ENCODE measurements at regions not wholly inside any gene's neighbourhood (a gene's known extent, or its start where the extent isn't known, plus 50 kb on each side); places are given as distances from the start of the nearest gene placed in this dataset.
A peak's percentile ranks its signal among the peaks of the same experiment; 100 is the strongest.

DNA sequence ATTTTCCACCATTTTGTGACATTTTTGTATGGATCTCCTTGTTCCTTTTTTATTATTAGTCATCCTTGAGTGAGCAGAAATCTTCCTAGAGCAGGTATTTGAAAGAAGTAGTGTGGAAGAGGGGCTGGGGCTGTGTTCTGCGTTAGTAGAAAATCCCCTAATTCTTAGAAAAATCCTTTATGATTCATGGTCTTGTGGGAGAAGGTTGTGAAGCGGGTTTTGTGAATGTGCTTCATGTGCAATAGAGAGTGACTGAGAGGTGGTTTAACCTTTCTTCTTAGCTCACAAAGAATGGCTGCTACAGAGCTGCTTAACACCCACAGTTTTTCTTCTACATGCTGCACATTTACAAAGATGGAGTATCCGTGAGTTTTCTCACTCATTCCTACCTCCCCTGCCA is 220.5 kb downstream of the IDS start (continued):
- TF ChIP-seq NR2C2 (IDR thresholded peaks at IDR 0.05; ENCODE audit: borderline replicate concordance, control insufficient read depth, insufficient read length, low read depth) (no peak), SREBF1 (IDR thresholded peaks at IDR 0.05; ENCODE audit: low read length) (no peak), IKZF1 (conservative IDR thresholded peaks at IDR 0.05) (peak; percentile 44), SMAD5 (IDR thresholded peaks at IDR 0.05; ENCODE audit: low read depth) (no peak), BRCA1 (IDR thresholded peaks at IDR 0.05; ENCODE audit: low read depth, low read length) (no peak), E2F8 (IDR thresholded peaks at IDR 0.05; ENCODE audit: low read depth, partially characterized antibody) (no peak), PKNOX1 (IDR thresholded peaks at IDR 0.05) (no peak), BMI1 (IDR thresholded peaks at IDR 0.05; ENCODE audit: borderline replicate concordance) (0 out of 2 replicates have a peak, but pooled peaks have one; percentile 7), NRF1 (conservative IDR thresholded peaks at IDR 0.05; ENCODE audit: low read depth, low read length) (no peak), ESRRA (IDR thresholded peaks at IDR 0.05; ENCODE audit: low read length) (no peak)
- TF ChIP-seq, protein P1, sequence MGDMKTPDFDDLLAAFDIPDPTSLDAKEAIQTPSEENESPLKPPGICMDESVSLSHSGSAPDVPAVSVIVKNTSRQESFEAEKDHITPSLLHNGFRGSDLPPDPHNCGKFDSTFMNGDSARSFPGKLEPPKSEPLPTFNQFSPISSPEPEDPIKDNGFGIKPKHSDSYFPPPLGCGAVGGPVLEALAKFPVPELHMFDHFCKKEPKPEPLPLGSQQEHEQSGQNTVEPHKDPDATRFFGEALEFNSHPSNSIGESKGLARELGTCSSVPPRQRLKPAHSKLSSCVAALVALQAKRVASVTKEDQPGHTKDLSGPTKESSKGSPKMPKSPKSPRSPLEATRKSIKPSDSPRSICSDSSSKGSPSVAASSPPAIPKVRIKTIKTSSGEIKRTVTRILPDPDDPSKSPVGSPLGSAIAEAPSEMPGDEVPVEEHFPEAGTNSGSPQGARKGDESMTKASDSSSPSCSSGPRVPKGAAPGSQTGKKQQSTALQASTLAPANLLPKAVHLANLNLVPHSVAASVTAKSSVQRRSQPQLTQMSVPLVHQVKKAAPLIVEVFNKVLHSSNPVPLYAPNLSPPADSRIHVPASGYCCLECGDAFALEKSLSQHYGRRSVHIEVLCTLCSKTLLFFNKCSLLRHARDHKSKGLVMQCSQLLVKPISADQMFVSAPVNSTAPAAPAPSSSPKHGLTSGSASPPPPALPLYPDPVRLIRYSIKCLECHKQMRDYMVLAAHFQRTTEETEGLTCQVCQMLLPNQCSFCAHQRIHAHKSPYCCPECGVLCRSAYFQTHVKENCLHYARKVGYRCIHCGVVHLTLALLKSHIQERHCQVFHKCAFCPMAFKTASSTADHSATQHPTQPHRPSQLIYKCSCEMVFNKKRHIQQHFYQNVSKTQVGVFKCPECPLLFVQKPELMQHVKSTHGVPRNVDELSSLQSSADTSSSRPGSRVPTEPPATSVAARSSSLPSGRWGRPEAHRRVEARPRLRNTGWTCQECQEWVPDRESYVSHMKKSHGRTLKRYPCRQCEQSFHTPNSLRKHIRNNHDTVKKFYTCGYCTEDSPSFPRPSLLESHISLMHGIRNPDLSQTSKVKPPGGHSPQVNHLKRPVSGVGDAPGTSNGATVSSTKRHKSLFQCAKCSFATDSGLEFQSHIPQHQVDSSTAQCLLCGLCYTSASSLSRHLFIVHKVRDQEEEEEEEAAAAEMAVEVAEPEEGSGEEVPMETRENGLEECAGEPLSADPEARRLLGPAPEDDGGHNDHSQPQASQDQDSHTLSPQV (IDR thresholded peaks at IDR 0.05), result no peak
- TF ChIP-seq, protein P2, sequence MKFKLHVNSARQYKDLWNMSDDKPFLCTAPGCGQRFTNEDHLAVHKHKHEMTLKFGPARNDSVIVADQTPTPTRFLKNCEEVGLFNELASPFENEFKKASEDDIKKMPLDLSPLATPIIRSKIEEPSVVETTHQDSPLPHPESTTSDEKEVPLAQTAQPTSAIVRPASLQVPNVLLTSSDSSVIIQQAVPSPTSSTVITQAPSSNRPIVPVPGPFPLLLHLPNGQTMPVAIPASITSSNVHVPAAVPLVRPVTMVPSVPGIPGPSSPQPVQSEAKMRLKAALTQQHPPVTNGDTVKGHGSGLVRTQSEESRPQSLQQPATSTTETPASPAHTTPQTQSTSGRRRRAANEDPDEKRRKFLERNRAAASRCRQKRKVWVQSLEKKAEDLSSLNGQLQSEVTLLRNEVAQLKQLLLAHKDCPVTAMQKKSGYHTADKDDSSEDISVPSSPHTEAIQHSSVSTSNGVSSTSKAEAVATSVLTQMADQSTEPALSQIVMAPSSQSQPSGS (IDR thresholded peaks at IDR 0.05; ENCODE audit: low read length), result no peak
- TF ChIP-seq, protein P3, sequence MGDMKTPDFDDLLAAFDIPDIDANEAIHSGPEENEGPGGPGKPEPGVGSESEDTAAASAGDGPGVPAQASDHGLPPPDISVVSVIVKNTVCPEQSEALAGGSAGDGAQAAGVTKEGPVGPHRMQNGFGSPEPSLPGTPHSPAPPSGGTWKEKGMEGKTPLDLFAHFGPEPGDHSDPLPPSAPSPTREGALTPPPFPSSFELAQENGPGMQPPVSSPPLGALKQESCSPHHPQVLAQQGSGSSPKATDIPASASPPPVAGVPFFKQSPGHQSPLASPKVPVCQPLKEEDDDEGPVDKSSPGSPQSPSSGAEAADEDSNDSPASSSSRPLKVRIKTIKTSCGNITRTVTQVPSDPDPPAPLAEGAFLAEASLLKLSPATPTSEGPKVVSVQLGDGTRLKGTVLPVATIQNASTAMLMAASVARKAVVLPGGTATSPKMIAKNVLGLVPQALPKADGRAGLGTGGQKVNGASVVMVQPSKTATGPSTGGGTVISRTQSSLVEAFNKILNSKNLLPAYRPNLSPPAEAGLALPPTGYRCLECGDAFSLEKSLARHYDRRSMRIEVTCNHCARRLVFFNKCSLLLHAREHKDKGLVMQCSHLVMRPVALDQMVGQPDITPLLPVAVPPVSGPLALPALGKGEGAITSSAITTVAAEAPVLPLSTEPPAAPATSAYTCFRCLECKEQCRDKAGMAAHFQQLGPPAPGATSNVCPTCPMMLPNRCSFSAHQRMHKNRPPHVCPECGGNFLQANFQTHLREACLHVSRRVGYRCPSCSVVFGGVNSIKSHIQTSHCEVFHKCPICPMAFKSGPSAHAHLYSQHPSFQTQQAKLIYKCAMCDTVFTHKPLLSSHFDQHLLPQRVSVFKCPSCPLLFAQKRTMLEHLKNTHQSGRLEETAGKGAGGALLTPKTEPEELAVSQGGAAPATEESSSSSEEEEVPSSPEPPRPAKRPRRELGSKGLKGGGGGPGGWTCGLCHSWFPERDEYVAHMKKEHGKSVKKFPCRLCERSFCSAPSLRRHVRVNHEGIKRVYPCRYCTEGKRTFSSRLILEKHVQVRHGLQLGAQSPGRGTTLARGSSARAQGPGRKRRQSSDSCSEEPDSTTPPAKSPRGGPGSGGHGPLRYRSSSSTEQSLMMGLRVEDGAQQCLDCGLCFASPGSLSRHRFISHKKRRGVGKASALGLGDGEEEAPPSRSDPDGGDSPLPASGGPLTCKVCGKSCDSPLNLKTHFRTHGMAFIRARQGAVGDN (IDR thresholded peaks at IDR 0.05), result peak; percentile 30; the same call in 1 of the 2 replicates

Measured in GM12878 (cell line).